NB4 (cell line): ENCODE measurements at regions not wholly inside any gene's neighbourhood (a gene's known extent, or its start where the extent isn't known, plus 50 kb on each side); places are given as distances from the start of the nearest gene placed in this dataset.

Experiments used
- MYC ChIP-seq: IDR thresholded peaks from 2 replicates; pipeline ENCODE4 v1.6.1; 2011; ENCODE audit warnings: low read depth, low read length
- POLR2A ChIP-seq: IDR thresholded peaks from 2 replicates; pipeline ENCODE4 v1.6.1; 2011; ENCODE audit warnings: mild to moderate bottlenecking; ENCODE audit not compliant: insufficient read length; ENCODE audit errors: extremely low read depth
- TF ChIP-seq, protein P1 (sequence below): IDR thresholded peaks from one replicate; pipeline ENCODE4 v1.5.1; 2012; ENCODE audit warnings: low read depth, low read length

DNA sequence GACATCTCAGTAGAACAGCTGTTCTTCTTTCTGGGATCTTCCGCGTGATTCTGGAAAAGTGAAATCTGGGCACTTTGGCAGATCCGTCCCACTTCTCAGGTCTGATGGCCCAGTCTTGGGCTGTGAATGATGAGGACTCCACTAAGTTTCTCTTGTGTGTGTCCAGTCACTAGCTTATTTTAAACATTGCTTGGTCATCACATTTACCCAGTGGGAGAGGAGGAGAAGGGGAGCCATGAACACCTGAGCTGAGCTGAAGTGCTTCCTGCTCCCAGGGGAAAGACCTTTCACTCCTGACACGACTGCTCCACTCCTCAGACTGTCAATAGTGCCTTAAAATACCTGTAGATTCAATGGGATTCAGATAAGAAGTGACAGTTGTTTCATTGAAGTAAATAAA, 101.9 kb upstream of the SLC35F3 start:
- TF ChIP-seq, protein P1, sequence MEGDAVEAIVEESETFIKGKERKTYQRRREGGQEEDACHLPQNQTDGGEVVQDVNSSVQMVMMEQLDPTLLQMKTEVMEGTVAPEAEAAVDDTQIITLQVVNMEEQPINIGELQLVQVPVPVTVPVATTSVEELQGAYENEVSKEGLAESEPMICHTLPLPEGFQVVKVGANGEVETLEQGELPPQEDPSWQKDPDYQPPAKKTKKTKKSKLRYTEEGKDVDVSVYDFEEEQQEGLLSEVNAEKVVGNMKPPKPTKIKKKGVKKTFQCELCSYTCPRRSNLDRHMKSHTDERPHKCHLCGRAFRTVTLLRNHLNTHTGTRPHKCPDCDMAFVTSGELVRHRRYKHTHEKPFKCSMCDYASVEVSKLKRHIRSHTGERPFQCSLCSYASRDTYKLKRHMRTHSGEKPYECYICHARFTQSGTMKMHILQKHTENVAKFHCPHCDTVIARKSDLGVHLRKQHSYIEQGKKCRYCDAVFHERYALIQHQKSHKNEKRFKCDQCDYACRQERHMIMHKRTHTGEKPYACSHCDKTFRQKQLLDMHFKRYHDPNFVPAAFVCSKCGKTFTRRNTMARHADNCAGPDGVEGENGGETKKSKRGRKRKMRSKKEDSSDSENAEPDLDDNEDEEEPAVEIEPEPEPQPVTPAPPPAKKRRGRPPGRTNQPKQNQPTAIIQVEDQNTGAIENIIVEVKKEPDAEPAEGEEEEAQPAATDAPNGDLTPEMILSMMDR = no peak
- no peak for TF ChIP-seq POLR2A
- TF ChIP-seq MYC = no peak
